Endometrium (tissue), 2 donors: ENCODE measurements at regions not wholly inside any gene's neighbourhood (a gene's known extent, or its start where the extent isn't known, plus 50 kb on each side); places are given as distances from the start of the nearest gene placed in this dataset.
A peak's percentile ranks its signal among the peaks of the same experiment; 100 is the strongest.
"Not testable (repeated sequence)": the region's sequence is repeated elsewhere in the genome, so short reads cannot be mapped to it uniquely, and the experiment has no call there.

Experiments
- FAIRE-seq: peaks from 2 replicates; lab custom pipeline; 2012; peaks lifted over from hg19 to GRCh38; lab: Jason Lieb, UNC
- donor health status: control.
- donor health status: control.

- FAIRE-seq: no peak
Measured at GRCh38 chr19:34034318-34034846, 137.9 kb upstream of the LSM14A start.

GRCh38 chr19:34041925-34042521 is 130.3 kb upstream of the LSM14A start:
- FAIRE-seq: no peak

GRCh38 chr19:34044021-34044420 is 128.3 kb upstream of the LSM14A start:
- FAIRE-seq: no peak

GRCh38 chr19:34049944-34050343 is 122.4 kb upstream of the LSM14A start:
- FAIRE-seq: no peak

GRCh38 chr19:34050430-34050829 is 121.9 kb upstream of the LSM14A start:
- not testable (repeated sequence) for FAIRE-seq

- no peak for FAIRE-seq
Measured at GRCh38 chr19:34051255-34051654, 121.0 kb upstream of the LSM14A start.

GRCh38 chr19:34057155-34057554 is 115.1 kb upstream of the LSM14A start:
- FAIRE-seq: no peak

- FAIRE-seq: no peak
Measured at GRCh38 chr19:34066007-34066643, 106.2 kb upstream of the LSM14A start.

- no peak for FAIRE-seq
Measured at GRCh38 chr19:34067861-34068271, 104.4 kb upstream of the LSM14A start.

- no peak for FAIRE-seq
Measured at GRCh38 chr19:34075661-34076091, 96.6 kb upstream of the LSM14A start.

- peak; percentile 61 for FAIRE-seq
Measured at GRCh38 chr19:34082289-34083077, 89.8 kb upstream of the LSM14A start.

GRCh38 chr19:34084396-34085145 is 87.7 kb upstream of the LSM14A start:
- FAIRE-seq: no peak

GRCh38 chr19:34085336-34085735 is 87.0 kb upstream of the LSM14A start:
- FAIRE-seq: no peak

GRCh38 chr19:34088292-34088691 is 84.0 kb upstream of the LSM14A start:
- no peak for FAIRE-seq

- FAIRE-seq: no peak
Measured at GRCh38 chr19:34089566-34089965, 82.7 kb upstream of the LSM14A start.

- FAIRE-seq: no peak
Measured at GRCh38 chr19:34094960-34095359, 77.3 kb upstream of the LSM14A start.

GRCh38 chr19:34095411-34095810 is 76.9 kb upstream of the LSM14A start:
- not testable (repeated sequence) for FAIRE-seq

GRCh38 chr19:34096020-34096915 is 76.0 kb upstream of the LSM14A start:
- FAIRE-seq: peak; percentile 93

- FAIRE-seq: no peak
Measured at GRCh38 chr19:34104096-34104495, 68.2 kb upstream of the LSM14A start.

- no peak for FAIRE-seq
Measured at GRCh38 chr19:34104557-34104956, 67.7 kb upstream of the LSM14A start.

GRCh38 chr19:34109596-34109995 is 62.7 kb upstream of the LSM14A start:
- FAIRE-seq: no peak
